Erythroblast (primary cell): ENCODE measurements at regions not wholly inside any gene's neighbourhood (a gene's known extent, or its start where the extent isn't known, plus 50 kb on each side); places are given as distances from the start of the nearest gene placed in this dataset.
A peak's percentile ranks its signal among the peaks of the same experiment; 100 is the strongest.

Experiments used
- DNase-seq, 2 experiments: peaks; one replicate each; lab custom pipeline; 2025; lab: John Stamatoyannopoulos, UW
- GATA1 ChIP-seq: IDR thresholded peaks from 2 replicates; pipeline ENCODE4 v1.6.1; 2011; ENCODE audit warnings: low read depth, mild to moderate bottlenecking, control low read depth, low read length, moderate library complexity
- POLR2A ChIP-seq: IDR thresholded peaks from 2 replicates; pipeline ENCODE4 v1.6.1; 2011; ENCODE audit warnings: mild to moderate bottlenecking, low read length

- no peak for TF ChIP-seq GATA1
- no peak for TF ChIP-seq POLR2A
- no peak for DNase-seq
These were observed 199.2 kb downstream of the HLX start for GRCh38 chr1:221078260-221078965.

GRCh38 chr1:221083902-221084301, 204.7 kb downstream of the HLX start:
- DNase-seq = no peak
- TF ChIP-seq GATA1 = no peak
- TF ChIP-seq POLR2A = no peak

- DNase-seq = no peak
- no peak for TF ChIP-seq POLR2A
These were observed 205.4 kb downstream of the HLX start for GRCh38 chr1:221084681-221085080.

GRCh38 chr1:221085701-221086375, 206.6 kb downstream of the HLX start:
- TF ChIP-seq POLR2A = no peak
- TF ChIP-seq GATA1 = no peak
- DNase-seq = no peak

GRCh38 chr1:221087919-221088318, 208.7 kb downstream of the HLX start:
- TF ChIP-seq GATA1 (no peak), POLR2A (no peak)
- DNase-seq = no peak

GRCh38 chr1:221089273-221089672, 210.0 kb downstream of the HLX start:
- TF ChIP-seq POLR2A (no peak), GATA1 (no peak)
- no peak for DNase-seq

- DNase-seq = no peak
- TF ChIP-seq GATA1 (no peak), POLR2A (no peak)
These were observed 210.6 kb downstream of the HLX start for GRCh38 chr1:221089803-221090202.

GRCh38 chr1:221093903-221094791, 214.9 kb downstream of the HLX start:
- no peak for DNase-seq
- TF ChIP-seq GATA1 = no peak
- TF ChIP-seq POLR2A = no peak

- peak in 1 of 2 experiments; percentile 6 for DNase-seq
- TF ChIP-seq GATA1 (no peak), POLR2A (no peak)
These were observed 218.4 kb downstream of the HLX start for GRCh38 chr1:221097479-221098281.

GRCh38 chr1:221098471-221099405, 219.5 kb downstream of the HLX start:
- DNase-seq = no peak
- TF ChIP-seq POLR2A = no peak
- no peak for TF ChIP-seq GATA1

GRCh38 chr1:221099747-221100595, 220.7 kb downstream of the HLX start:
- TF ChIP-seq GATA1 (no peak), POLR2A (no peak)
- no peak for DNase-seq
